WERI-Rb-1 (cell line): ENCODE measurements at regions not wholly inside any gene's neighbourhood (a gene's known extent, or its start where the extent isn't known, plus 50 kb on each side); places are given as distances from the start of the nearest gene placed in this dataset.

Source experiments
- DNase-seq: peaks from one replicate; pipeline ENCODE4 v3.0.0-alpha.2; 2020
- H3K27ac ChIP-seq: fragments of 250-450 bp; sonication (Bioruptor Pico); 2 replicates; pipeline ENCODE4 v1.5.1; 2020; ENCODE audit warnings: mild to moderate bottlenecking, moderate library complexity
- H3K27me3 ChIP-seq: fragments of 250-450 bp; sonication (Bioruptor Pico); 2 replicates; pipeline ENCODE4 v1.5.1; 2021; ENCODE audit warnings: mild to moderate bottlenecking, low read depth, moderate library complexity; ENCODE audit not compliant: insufficient read depth, severe bottlenecking
- H3K36me3 ChIP-seq: fragments of 250-450 bp; sonication (Bioruptor Pico); 2 replicates; pipeline ENCODE4 v1.5.1; 2020; ENCODE audit warnings: mild to moderate bottlenecking, moderate library complexity
- H3K4me3 ChIP-seq: 2 replicates; pipeline ENCODE4 v1.5.1; 2011; ENCODE audit warnings: low read depth, mild to moderate bottlenecking, control low read depth, low read length
- H3K9me3 ChIP-seq: fragments of 250-450 bp; sonication (Bioruptor Pico); 2 replicates; pipeline ENCODE4 v1.5.1; 2021; ENCODE audit warnings: mild to moderate bottlenecking, moderate library complexity; ENCODE audit not compliant: severe bottlenecking
- CTCF ChIP-seq: IDR thresholded peaks from 2 replicates; pipeline ENCODE4 v1.5.1; 2011; ENCODE audit warnings: low read depth, mild to moderate bottlenecking, control low read depth, inconsistent platforms, low read length

GRCh38 chr20:52748990-52749389, 223.2 kb upstream of the TSHZ2 start:
- Histone ChIP-seq H3K27ac (no peak overlapping the region), H3K36me3 (no peaks in the 10 kb centered on the region), H3K27me3 (no peaks in the 10 kb centered on the region), H3K9me3 (no peaks in the 10 kb centered on the region), H3K4me3 (no peak overlapping the region)
- DNase-seq: no peak
- no peak for TF ChIP-seq CTCF

GRCh38 chr20:52748285-52748932, 223.7 kb upstream of the TSHZ2 start:
- Histone ChIP-seq H3K36me3 (no peaks in the 10 kb centered on the region), H3K27ac (no peak overlapping the region), H3K27me3 (no peaks in the 10 kb centered on the region), H3K4me3 (no peak overlapping the region), H3K9me3 (no peaks in the 10 kb centered on the region)
- DNase-seq: peak; percentile 27
- TF ChIP-seq CTCF: no peak

GRCh38 chr20:52747845-52748284, 224.3 kb upstream of the TSHZ2 start:
- peak; percentile 44 for DNase-seq
- Histone ChIP-seq H3K27me3 (no peaks in the 10 kb centered on the region), H3K27ac (no peak overlapping the region), H3K9me3 (no peaks in the 10 kb centered on the region), H3K4me3 (no peak overlapping the region), H3K36me3 (no peaks in the 10 kb centered on the region)
- peak; percentile 74 for TF ChIP-seq CTCF

GRCh38 chr20:52746770-52747169, 225.4 kb upstream of the TSHZ2 start:
- no peak for TF ChIP-seq CTCF
- Histone ChIP-seq H3K27me3 (peaks cover 6% of the 10 kb centered on the region), H3K4me3 (no peak overlapping the region), H3K9me3 (no peaks in the 10 kb centered on the region), H3K36me3 (no peaks in the 10 kb centered on the region), H3K27ac (no peak overlapping the region)
- no peak for DNase-seq

- Histone ChIP-seq H3K36me3 (no peaks in the 10 kb centered on the region), H3K27ac (no peak overlapping the region), H3K27me3 (peaks cover 12% of the 10 kb centered on the region), H3K9me3 (no peaks in the 10 kb centered on the region), H3K4me3 (no peak overlapping the region)
- DNase-seq: peak; percentile 15
- no peak for TF ChIP-seq CTCF
Observed at GRCh38 chr20:52746190-52746589, 226.0 kb upstream of the TSHZ2 start.

GRCh38 chr20:52744441-52744840, 227.7 kb upstream of the TSHZ2 start:
- Histone ChIP-seq H3K9me3 (no peaks in the 10 kb centered on the region), H3K36me3 (no peaks in the 10 kb centered on the region), H3K27me3 (peaks cover 22% of the 10 kb centered on the region), H3K27ac (no peak overlapping the region), H3K4me3 (no peak overlapping the region)
- TF ChIP-seq CTCF: no peak
- DNase-seq: no peak
